Testis (tissue), 2 donors: ENCODE measurements at regions not wholly inside any gene's neighbourhood (a gene's known extent, or its start where the extent isn't known, plus 50 kb on each side); places are given as distances from the start of the nearest gene placed in this dataset.
"Not testable (repeated sequence)": the region's sequence is repeated elsewhere in the genome, so short reads cannot be mapped to it uniquely, and the experiment has no call there.

Source experiments
- DNase-seq: peaks from one replicate; pipeline ENCODE4 v3.0.0-alpha.2; 2019
- H3K27ac ChIP-seq, 2 donors: fragments of 200-600 bp; sonication (generic); one replicate each; pipeline ENCODE4 v1.5.1; 2019
- H3K27me3 ChIP-seq: fragments of 200-600 bp; sonication (generic); one replicate; pipeline ENCODE4 v1.5.1; 2019
- H3K36me3 ChIP-seq: fragments of 200-600 bp; sonication (generic); one replicate; pipeline ENCODE4 v1.5.1; 2017; ENCODE audit warnings: low read depth; ENCODE audit errors: missing control alignments
- H3K4me1 ChIP-seq: fragments of 200-600 bp; sonication (generic); one replicate; pipeline ENCODE4 v1.5.1; 2019
- H3K4me3 ChIP-seq, 2 donors: fragments of 200-600 bp; sonication (generic); one replicate each; pipeline ENCODE4 v1.5.1; 2017 to 2019
- H3K9me3 ChIP-seq: fragments of 200-600 bp; sonication (generic); one replicate; pipeline ENCODE4 v1.5.1; 2017
- POLR2A ChIP-seq: fragments of 450-650 bp; IDR thresholded peaks from one replicate; pipeline ENCODE4 v1.6.1; 2017; ENCODE audit warnings: antibody characterized with exemption, mild to moderate bottlenecking, moderate library complexity
- WGBS, 2 donors: methylation state at CpG; one replicate each; pipeline ENCODE4 v1.1.5; 2018; 5-methylcytosine and 5-hydroxymethylcytosine counted together
- intact Hi-C: fragments of 100-400 bp; cut with DNase I; formaldehyde crosslinking; loops from one replicate; pipeline ENCODE4 v1.15.1; 2023; ENCODE audit warnings: low total_unique reads
- TF ChIP-seq, protein P1 (sequence below), 3 experiments: fragments of 450-650 bp in 2 of 3; fragments of 200-600 bp in 1 of 3; sonication (generic) in 1 of 3; IDR thresholded peaks; one replicate each; pipeline ENCODE4 v1.5.1; 2016 to 2019; ENCODE audit warnings: antibody characterized with exemption in 3 of 3, mild to moderate bottlenecking in 2 of 3, moderate library complexity in 1 of 3

- TF ChIP-seq, protein P1, sequence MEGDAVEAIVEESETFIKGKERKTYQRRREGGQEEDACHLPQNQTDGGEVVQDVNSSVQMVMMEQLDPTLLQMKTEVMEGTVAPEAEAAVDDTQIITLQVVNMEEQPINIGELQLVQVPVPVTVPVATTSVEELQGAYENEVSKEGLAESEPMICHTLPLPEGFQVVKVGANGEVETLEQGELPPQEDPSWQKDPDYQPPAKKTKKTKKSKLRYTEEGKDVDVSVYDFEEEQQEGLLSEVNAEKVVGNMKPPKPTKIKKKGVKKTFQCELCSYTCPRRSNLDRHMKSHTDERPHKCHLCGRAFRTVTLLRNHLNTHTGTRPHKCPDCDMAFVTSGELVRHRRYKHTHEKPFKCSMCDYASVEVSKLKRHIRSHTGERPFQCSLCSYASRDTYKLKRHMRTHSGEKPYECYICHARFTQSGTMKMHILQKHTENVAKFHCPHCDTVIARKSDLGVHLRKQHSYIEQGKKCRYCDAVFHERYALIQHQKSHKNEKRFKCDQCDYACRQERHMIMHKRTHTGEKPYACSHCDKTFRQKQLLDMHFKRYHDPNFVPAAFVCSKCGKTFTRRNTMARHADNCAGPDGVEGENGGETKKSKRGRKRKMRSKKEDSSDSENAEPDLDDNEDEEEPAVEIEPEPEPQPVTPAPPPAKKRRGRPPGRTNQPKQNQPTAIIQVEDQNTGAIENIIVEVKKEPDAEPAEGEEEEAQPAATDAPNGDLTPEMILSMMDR (IDR thresholded peaks at IDR 0.05), result no peak
- no peak for TF ChIP-seq POLR2A
Measured at GRCh38 chr9:107767711-107768110, 278.1 kb upstream of the KLF4 start.

GRCh38 chr9:107763469-107763868 is 273.9 kb upstream of the KLF4 start:
- H3K4me1 ChIP-seq, H3K27ac ChIP-seq, intact Hi-C loops, H3K4me3 ChIP-seq, H3K9me3 ChIP-seq, DNase-seq, H3K36me3 ChIP-seq, H3K27me3 ChIP-seq: not testable (repeated sequence)
- WGBS, 2 donors, result 86 to 94% methylated on average over 2 of the region's 2 CpGs

More at GRCh38 chr9:107767711-107768110, 278.1 kb upstream of the KLF4 start:
- Histone ChIP-seq H3K36me3 (no peaks in the 10 kb centered on the region), H3K27ac (no peak overlapping the region), H3K4me3 (no peak overlapping the region), H3K27me3 (no peaks in the 10 kb centered on the region), H3K9me3 (no peaks in the 10 kb centered on the region), H3K4me1 (no peaks in the 10 kb centered on the region)
- 87 to 96% methylated on average over 4 of the region's 4 CpGs for WGBS, 2 donors
- no peak for DNase-seq
- intact Hi-C loops, result no loop called here

DNA sequence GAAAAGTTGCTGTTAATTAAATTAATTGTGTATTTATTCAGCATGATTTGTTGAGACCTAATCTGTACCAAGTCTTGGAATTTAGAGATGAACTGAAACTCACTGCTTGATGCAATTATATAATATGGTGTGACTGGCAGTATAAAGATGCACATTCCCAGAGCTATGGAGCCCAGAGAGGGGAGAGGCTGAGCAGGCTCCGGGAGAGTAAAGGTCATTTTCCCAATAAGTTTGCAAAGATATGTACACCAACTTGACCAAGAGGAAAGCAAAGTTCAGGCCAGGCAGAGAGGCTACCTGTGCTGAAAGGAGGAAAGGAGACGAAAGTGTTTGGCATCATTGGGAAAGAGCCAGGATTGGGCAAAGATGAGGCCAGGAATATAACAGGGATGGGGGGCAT is 271.7 kb upstream of the KLF4 start:
- peak overlapping the region in 1 of 2 donors; percentile 9 for H3K27ac ChIP-seq
- intact Hi-C loops, result no loop called here
- WGBS, 2 donors, result 84 to 94% methylated on average over 2 of the region's 2 CpGs

GRCh38 chr9:107760469-107761242 is 271.1 kb upstream of the KLF4 start:
- Histone ChIP-seq H3K27me3 (no peaks in the 10 kb centered on the region), H3K9me3 (no peaks in the 10 kb centered on the region), H3K4me3 (no peak overlapping the region), H3K4me1 (no peaks in the 10 kb centered on the region), H3K36me3 (no peaks in the 10 kb centered on the region), H3K27ac (no peak overlapping the region)
- intact Hi-C loops, result no loop called here
- WGBS, 2 donors, result 46 to 48% methylated on average over 12 of the region's 12 CpGs
- DNase-seq, result peak; percentile 46
- TF ChIP-seq POLR2A, result no peak
- TF ChIP-seq, protein P1 (IDR thresholded peaks at IDR 0.05), result no peak

More for the DNA sequence above, 271.7 kb upstream of the KLF4 start:
- no peaks in the 10 kb centered on the region for H3K4me1 ChIP-seq
- H3K9me3 ChIP-seq, result no peaks in the 10 kb centered on the region
- no peak for DNase-seq
- TF ChIP-seq POLR2A, result no peak
- TF ChIP-seq, protein P1 (IDR thresholded peaks at IDR 0.05), result no peak
- no peaks in the 10 kb centered on the region for H3K36me3 ChIP-seq
- no peaks in the 10 kb centered on the region for H3K27me3 ChIP-seq
- no peak overlapping the region for H3K4me3 ChIP-seq

DNA sequence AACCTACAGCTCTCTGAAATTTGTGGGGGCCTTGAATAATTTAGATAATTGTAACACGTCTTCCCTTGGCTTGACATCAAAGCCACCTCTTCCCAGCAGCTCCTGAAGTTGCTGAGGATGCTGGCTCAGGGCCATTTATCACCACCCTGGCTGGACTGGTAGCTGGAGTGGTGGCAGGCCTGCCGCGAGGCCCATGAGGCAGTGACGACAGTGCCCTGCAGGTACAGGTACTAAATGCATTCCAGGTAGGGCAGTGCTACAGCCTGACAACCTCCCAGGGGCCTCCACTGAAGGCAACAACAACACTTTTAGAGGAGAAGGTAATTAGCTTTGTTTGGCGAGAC is 270.2 kb upstream of the KLF4 start:
- no peak for DNase-seq
- no peak overlapping the region for H3K27ac ChIP-seq
- no peaks in the 10 kb centered on the region for H3K27me3 ChIP-seq
- TF ChIP-seq, protein P1 (IDR thresholded peaks at IDR 0.05), result no peak
- TF ChIP-seq POLR2A, result no peak
- no peaks in the 10 kb centered on the region for H3K36me3 ChIP-seq
- no peaks in the 10 kb centered on the region for H3K4me1 ChIP-seq
- no peak overlapping the region for H3K4me3 ChIP-seq
- H3K9me3 ChIP-seq, result no peaks in the 10 kb centered on the region
- intact Hi-C loops, result no loop called here
- WGBS, 2 donors, result 83 to 88% methylated on average over 5 of the region's 5 CpGs
